Loucy (cell line): ENCODE measurements at regions not wholly inside any gene's neighbourhood (a gene's known extent, or its start where the extent isn't known, plus 50 kb on each side); places are given as distances from the start of the nearest gene placed in this dataset.

Experiments used
- H2AFZ ChIP-seq: fragments of 200-600 bp; sonication (generic); 2 replicates; pipeline ENCODE4 v1.6.0; 2016; ENCODE audit warnings: antibody characterized with exemption, mild to moderate bottlenecking, low read length, moderate library complexity
- H3F3A ChIP-seq: fragments of 200-600 bp; 2 replicates; pipeline ENCODE4 v1.6.0; 2016; ENCODE audit warnings: antibody characterized with exemption, low read depth, mild to moderate bottlenecking
- H3K27me3 ChIP-seq: fragments of 200-600 bp; sonication (generic); 2 replicates; pipeline ENCODE4 v1.6.1; 2014; ENCODE audit warnings: low read length, mild to moderate bottlenecking; ENCODE audit not compliant: insufficient read depth, poor library complexity, severe bottlenecking
- H3K36me3 ChIP-seq: fragments of 200-600 bp; sonication (generic); 2 replicates; pipeline ENCODE4 v1.6.1; 2016; ENCODE audit warnings: low read length; ENCODE audit not compliant: insufficient read depth
- H3K4me1 ChIP-seq: fragments of 200-600 bp; sonication (generic); 2 replicates; pipeline ENCODE4 v1.5.1; 2014; ENCODE audit warnings: low read length, mild to moderate bottlenecking; ENCODE audit not compliant: insufficient read depth, poor library complexity, severe bottlenecking
- H3K4me2 ChIP-seq: fragments of 200-600 bp; sonication (generic); 2 replicates; pipeline ENCODE4 v1.6.0; 2014; ENCODE audit warnings: antibody characterized with exemption, low read length, low read depth, mild to moderate bottlenecking; ENCODE audit not compliant: poor library complexity, severe bottlenecking
- H3K4me3 ChIP-seq: fragments of 200-600 bp; sonication (generic); 2 replicates; pipeline ENCODE4 v1.5.1; 2014; ENCODE audit warnings: low read length, mild to moderate bottlenecking, mixed read lengths; ENCODE audit not compliant: poor library complexity, severe bottlenecking
- H3K79me2 ChIP-seq: fragments of 200-600 bp; sonication (generic); 2 replicates; pipeline ENCODE4 v1.6.1; 2014; ENCODE audit warnings: low read length; ENCODE audit not compliant: insufficient read depth
- H3K9ac ChIP-seq: fragments of 200-600 bp; sonication (generic); 2 replicates; pipeline ENCODE4 v1.6.0; 2014; ENCODE audit warnings: mild to moderate bottlenecking, low read depth, low read length, moderate library complexity; ENCODE audit not compliant: poor library complexity, severe bottlenecking
- H3K9me2 ChIP-seq: fragments of 200-600 bp; sonication (generic); replicated peaks from 2 replicates; pipeline ENCODE4 v1.6.1; 2016; ENCODE audit warnings: low read depth, low read length, mixed read lengths
- H3K9me3 ChIP-seq: fragments of 200-600 bp; sonication (generic); 2 replicates; pipeline ENCODE4 v1.6.1; 2014; ENCODE audit warnings: mild to moderate bottlenecking, antibody characterized with exemption, low read length, low read depth; ENCODE audit not compliant: insufficient read depth
- H4K20me1 ChIP-seq: fragments of 200-600 bp; sonication (generic); 2 replicates; pipeline ENCODE4 v1.6.0; 2014; ENCODE audit warnings: antibody characterized with exemption, low read length, mild to moderate bottlenecking; ENCODE audit not compliant: insufficient read depth, poor library complexity, severe bottlenecking
- EZH2phosphoT487 ChIP-seq: fragments of 200-600 bp; IDR thresholded peaks from 2 replicates; pipeline ENCODE4 v1.6.1; 2018; ENCODE audit warnings: antibody characterized with exemption, mild to moderate bottlenecking, moderate library complexity, borderline replicate concordance
- TF ChIP-seq, protein P1 (sequence below): fragments of 200-600 bp; sonication (generic); conservative IDR thresholded peaks from 2 replicates; pipeline ENCODE4 v1.5.1; 2014; ENCODE audit warnings: mild to moderate bottlenecking, antibody characterized with exemption, low read length

DNA sequence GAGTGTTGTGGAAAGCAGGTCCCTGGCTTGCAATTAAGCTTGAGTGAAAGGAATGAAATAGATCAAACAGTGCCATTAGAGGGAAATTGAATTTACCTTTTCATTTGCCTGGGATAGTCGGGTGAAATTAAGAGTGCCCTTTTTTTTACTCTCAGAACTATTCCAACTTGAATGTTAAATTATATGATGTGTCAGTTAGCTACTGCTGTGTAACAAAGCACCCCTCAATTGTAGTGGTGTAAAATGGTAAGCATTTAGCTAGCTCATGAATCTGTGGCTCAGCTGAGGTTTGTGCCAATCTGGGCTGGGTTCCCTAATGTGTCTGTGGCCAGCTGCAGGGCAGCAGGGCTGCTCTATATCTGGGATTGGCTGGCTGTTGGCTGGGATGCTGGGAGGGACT, 571.4 kb downstream of the MN1 start:
- Histone ChIP-seq H3K4me1 (no peaks in the 10 kb centered on the region), H3K79me2 (no peaks in the 10 kb centered on the region), H3K27me3 (no peaks in the 10 kb centered on the region), H2AFZ (no peak overlapping the region), H3K9me3 (no peaks in the 10 kb centered on the region), H4K20me1 (no peaks in the 10 kb centered on the region), H3F3A (no peaks in the 10 kb centered on the region), H3K4me3 (no peak overlapping the region), H3K4me2 (no peak overlapping the region), H3K9ac (no peak overlapping the region), H3K36me3 (no peaks in the 10 kb centered on the region), H3K9me2 (no peaks in the 10 kb centered on the region)
- TF ChIP-seq EZH2phosphoT487 = no peak
- TF ChIP-seq, protein P1, sequence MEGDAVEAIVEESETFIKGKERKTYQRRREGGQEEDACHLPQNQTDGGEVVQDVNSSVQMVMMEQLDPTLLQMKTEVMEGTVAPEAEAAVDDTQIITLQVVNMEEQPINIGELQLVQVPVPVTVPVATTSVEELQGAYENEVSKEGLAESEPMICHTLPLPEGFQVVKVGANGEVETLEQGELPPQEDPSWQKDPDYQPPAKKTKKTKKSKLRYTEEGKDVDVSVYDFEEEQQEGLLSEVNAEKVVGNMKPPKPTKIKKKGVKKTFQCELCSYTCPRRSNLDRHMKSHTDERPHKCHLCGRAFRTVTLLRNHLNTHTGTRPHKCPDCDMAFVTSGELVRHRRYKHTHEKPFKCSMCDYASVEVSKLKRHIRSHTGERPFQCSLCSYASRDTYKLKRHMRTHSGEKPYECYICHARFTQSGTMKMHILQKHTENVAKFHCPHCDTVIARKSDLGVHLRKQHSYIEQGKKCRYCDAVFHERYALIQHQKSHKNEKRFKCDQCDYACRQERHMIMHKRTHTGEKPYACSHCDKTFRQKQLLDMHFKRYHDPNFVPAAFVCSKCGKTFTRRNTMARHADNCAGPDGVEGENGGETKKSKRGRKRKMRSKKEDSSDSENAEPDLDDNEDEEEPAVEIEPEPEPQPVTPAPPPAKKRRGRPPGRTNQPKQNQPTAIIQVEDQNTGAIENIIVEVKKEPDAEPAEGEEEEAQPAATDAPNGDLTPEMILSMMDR = no peak

DNA sequence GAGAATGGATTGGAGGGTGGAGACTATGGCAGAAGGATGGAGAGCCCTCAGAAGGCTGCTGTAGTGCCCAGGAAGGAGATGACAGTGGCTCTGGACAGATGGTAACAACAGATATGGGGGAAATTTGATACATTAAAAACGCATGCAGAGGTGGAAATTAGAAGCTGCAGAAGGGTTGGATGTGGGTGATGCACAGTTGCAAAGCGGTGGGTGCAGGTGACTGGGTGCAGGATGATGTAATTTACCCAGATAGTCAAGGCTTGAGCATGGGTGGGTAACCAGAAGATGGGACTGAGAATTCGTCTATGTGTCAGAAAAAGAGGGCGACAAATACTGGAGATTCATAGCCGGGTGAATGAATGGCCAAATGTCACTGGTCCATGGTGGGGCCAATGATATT, 570.3 kb downstream of the MN1 start:
- Histone ChIP-seq H3K4me3 (no peak overlapping the region), H3F3A (no peaks in the 10 kb centered on the region), H2AFZ (no peak overlapping the region), H3K4me1 (no peaks in the 10 kb centered on the region), H3K27me3 (no peaks in the 10 kb centered on the region), H3K36me3 (no peaks in the 10 kb centered on the region), H3K9ac (no peak overlapping the region), H3K4me2 (no peak overlapping the region), H3K9me2 (no peaks in the 10 kb centered on the region), H3K9me3 (no peaks in the 10 kb centered on the region), H4K20me1 (no peaks in the 10 kb centered on the region), H3K79me2 (no peaks in the 10 kb centered on the region)
- TF ChIP-seq, protein P1 = no peak
- TF ChIP-seq EZH2phosphoT487 = no peak

DNA sequence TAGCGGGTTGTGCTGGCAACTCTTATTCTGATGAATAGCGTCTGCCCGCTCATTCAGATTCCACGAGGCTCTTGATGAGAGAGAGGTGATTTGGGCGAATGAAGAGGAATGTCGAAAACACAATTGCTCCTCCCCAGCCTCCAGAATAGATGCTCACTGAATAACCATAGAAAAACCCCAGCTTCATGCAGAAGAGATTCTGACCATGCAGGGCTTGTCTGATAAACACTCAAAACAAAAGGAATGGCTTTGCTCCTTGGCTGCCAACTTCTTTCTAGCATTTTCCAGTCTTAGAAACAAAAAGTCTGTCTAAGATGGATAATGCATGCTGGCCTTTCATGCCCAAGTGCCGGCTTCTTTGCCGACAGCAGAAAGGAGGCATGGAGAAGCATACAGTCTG, 569.5 kb downstream of the MN1 start:
- Histone ChIP-seq H3K9ac (no peak overlapping the region), H3F3A (no peaks in the 10 kb centered on the region), H3K9me3 (no peaks in the 10 kb centered on the region), H2AFZ (no peak overlapping the region), H4K20me1 (no peaks in the 10 kb centered on the region), H3K9me2 (no peaks in the 10 kb centered on the region), H3K4me2 (no peak overlapping the region), H3K36me3 (no peaks in the 10 kb centered on the region), H3K79me2 (no peaks in the 10 kb centered on the region), H3K4me1 (no peaks in the 10 kb centered on the region), H3K27me3 (no peaks in the 10 kb centered on the region), H3K4me3 (no peak overlapping the region)
- TF ChIP-seq, protein P1 = no peak
- TF ChIP-seq EZH2phosphoT487 = no peak
